ENCODE measurements at regions not wholly inside any gene's neighbourhood (a gene's known extent, or its start where the extent isn't known, plus 50 kb on each side); places are given as distances from the start of the nearest gene placed in this dataset.
"Not testable (repeated sequence)": the region's sequence is repeated elsewhere in the genome, so short reads cannot be mapped to it uniquely, and the experiment has no call there.

- no peak for DNase-seq
Observed at GRCh38 chr3:145678401-145678800, 482.6 kb downstream of the PLOD2 start.

GRCh38 chr3:145681181-145681580, 479.8 kb downstream of the PLOD2 start:
- DNase-seq = no peak

GRCh38 chr3:145687978-145688377, 473.0 kb downstream of the PLOD2 start:
- DNase-seq = not testable (repeated sequence)

GRCh38 chr3:145692751-145693150, 468.2 kb downstream of the PLOD2 start:
- no peak for DNase-seq

- no peak for DNase-seq
Observed at GRCh38 chr3:145696011-145696410, 465.0 kb downstream of the PLOD2 start.

- no peak for DNase-seq
Observed at GRCh38 chr3:145698250-145698649, 462.7 kb downstream of the PLOD2 start.

- no peak for DNase-seq
Observed at GRCh38 chr3:145698749-145699148, 462.2 kb downstream of the PLOD2 start.

- DNase-seq = no peak
Observed at GRCh38 chr3:145704020-145704419, 457.0 kb downstream of the PLOD2 start.

GRCh38 chr3:145709779-145710178, 451.2 kb downstream of the PLOD2 start:
- not testable (repeated sequence) for DNase-seq

GRCh38 chr3:145716519-145716918, 444.5 kb downstream of the PLOD2 start:
- DNase-seq = no peak

- peak; percentile 75 for DNase-seq
Observed at GRCh38 chr3:145719114-145719513, 441.9 kb downstream of the PLOD2 start.

GRCh38 chr3:145721273-145721805, 439.6 kb downstream of the PLOD2 start:
- no peak for DNase-seq

- no peak for DNase-seq
Observed at GRCh38 chr3:145721815-145722214, 439.2 kb downstream of the PLOD2 start.

GRCh38 chr3:145727476-145727875, 433.5 kb downstream of the PLOD2 start:
- no peak for DNase-seq

- DNase-seq = no peak
Observed at GRCh38 chr3:145735631-145736030, 425.4 kb downstream of the PLOD2 start.

- no peak for DNase-seq
Observed at GRCh38 chr3:145737952-145738351, 423.0 kb downstream of the PLOD2 start.

- DNase-seq = no peak
Observed at GRCh38 chr3:145739926-145740325, 421.1 kb downstream of the PLOD2 start.

GRCh38 chr3:145750657-145751056, 410.3 kb downstream of the PLOD2 start:
- no peak for DNase-seq

- DNase-seq = no peak
Observed at GRCh38 chr3:145752576-145752975, 408.4 kb downstream of the PLOD2 start.

GRCh38 chr3:145754605-145755289, 406.2 kb downstream of the PLOD2 start:
- no peak for DNase-seq

GRCh38 chr3:145760036-145760435, 400.9 kb downstream of the PLOD2 start:
- no peak for DNase-seq

GRCh38 chr3:145767909-145768308, 393.1 kb downstream of the PLOD2 start:
- peak; percentile 37 for DNase-seq

- peak; percentile 40 for DNase-seq
Observed at GRCh38 chr3:145776782-145777408, 384.1 kb downstream of the PLOD2 start.

GRCh38 chr3:145780301-145780700, 380.7 kb downstream of the PLOD2 start:
- DNase-seq = no peak

GRCh38 chr3:145785668-145786067, 375.3 kb downstream of the PLOD2 start:
- DNase-seq = no peak
